Coronary artery (tissue), 2 donors: ENCODE measurements at regions not wholly inside any gene's neighbourhood (a gene's known extent, or its start where the extent isn't known, plus 50 kb on each side); places are given as distances from the start of the nearest gene placed in this dataset.

ENCODE experiments used
- DNase-seq: peaks from one replicate; pipeline ENCODE4 v3.0.0-alpha.2; 2017; ENCODE audit warnings: low spot score
- H3K27ac ChIP-seq, 2 donors: fragments of 200-600 bp; sonication (generic); one replicate each; pipeline ENCODE4 v1.5.1; 2016 to 2019
- H3K4me3 ChIP-seq: fragments of 200-600 bp; sonication (generic); 2 replicates; pipeline ENCODE4 v1.5.1; 2016; ENCODE audit warnings: mild to moderate bottlenecking, moderate library complexity
- CTCF ChIP-seq: fragments of 200-600 bp; sonication (generic); IDR thresholded peaks from one replicate; pipeline ENCODE4 v1.5.1; 2019; ENCODE audit warnings: antibody characterized with exemption

DNA sequence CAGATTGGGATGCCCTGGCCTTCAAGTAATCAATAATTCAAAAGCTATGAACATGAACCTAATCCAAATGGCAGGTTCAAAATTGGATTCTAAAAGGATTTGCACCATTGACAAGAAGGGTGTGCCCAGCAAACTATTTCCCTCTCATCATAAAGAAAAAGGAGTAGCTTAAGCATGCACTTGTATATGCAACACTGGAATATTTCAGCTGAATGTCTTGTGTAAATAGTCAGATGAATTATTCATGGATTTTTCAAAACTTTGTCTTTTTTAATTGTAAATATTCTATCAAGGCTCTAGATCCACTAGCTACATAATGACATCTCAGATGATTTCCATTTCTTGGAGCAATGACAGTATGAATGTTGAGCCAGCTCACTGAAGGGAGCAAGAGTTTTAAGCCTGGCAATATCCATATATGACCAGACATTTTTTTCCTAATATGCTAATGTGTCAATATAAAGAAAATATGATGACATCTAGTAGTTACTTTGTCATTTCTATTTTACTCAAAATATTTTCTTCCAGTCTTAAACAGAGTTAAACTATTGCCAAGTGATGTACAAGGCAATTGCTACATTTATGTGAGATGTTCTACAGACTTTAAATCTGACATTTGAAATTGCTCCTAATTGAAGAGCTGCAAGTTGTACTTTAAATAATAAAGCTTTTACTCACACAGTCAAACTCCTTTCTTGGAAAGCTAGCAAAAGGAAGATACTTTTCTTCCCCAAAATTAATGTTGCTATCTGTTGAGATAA lies 230.5 kb upstream of the AGTR1 start:
- no peak for TF ChIP-seq CTCF
- no peak for DNase-seq
- Histone ChIP-seq H3K27ac (no peak overlapping the region), H3K4me3 (no peak overlapping the region)

DNA sequence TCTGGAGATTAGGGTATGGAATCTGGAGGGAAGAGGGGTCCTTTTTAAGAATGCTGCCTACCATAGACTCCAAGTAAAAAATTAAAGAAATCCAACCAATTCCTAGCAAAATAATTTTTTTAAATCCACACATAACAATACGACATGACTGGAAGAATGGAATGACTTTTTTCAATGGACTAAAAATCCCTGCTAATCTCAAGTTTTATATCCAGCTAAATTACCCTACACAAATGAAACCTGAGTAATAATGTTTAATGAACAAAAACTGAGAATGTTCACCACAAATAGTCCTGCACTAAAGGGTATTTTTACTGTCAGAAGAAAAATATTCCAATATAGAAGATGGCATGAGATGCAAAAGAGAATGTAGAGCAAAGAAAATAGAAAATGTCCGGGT lies 220.3 kb upstream of the AGTR1 start:
- TF ChIP-seq CTCF = no peak
- Histone ChIP-seq H3K27ac (no peak overlapping the region), H3K4me3 (no peak overlapping the region)
- DNase-seq = no peak

GRCh38 chr3:148493631-148494030 lies 204.1 kb upstream of the AGTR1 start:
- Histone ChIP-seq H3K27ac (no peak overlapping the region), H3K4me3 (no peak overlapping the region)
- no peak for DNase-seq
- TF ChIP-seq CTCF = no peak

DNA sequence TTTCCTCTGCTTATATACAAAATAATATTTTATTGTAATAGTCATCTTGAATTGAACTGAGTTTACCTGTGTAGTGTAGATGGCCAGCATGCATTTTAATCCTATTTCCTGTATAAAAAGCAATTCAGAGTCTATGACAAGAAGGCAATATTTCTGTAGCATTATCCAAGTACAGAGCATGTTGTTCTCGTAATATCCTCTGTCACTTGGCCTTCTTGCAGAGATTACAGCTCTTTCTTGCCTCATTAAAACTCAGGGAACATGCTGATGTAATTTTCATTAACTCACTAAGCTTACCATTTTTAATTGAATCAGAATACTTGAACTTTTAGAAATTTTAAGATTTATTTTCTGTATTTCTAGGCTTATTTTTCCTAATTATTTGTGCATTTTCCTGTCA lies 203.3 kb upstream of the AGTR1 start:
- H3K27ac ChIP-seq = no peak overlapping the region
- DNase-seq = no peak
- TF ChIP-seq CTCF = no peak
- no peak overlapping the region for H3K4me3 ChIP-seq

GRCh38 chr3:148500881-148501280 lies 196.8 kb upstream of the AGTR1 start:
- no peak for TF ChIP-seq CTCF
- Histone ChIP-seq H3K4me3 (no peak overlapping the region), H3K27ac (no peak overlapping the region)
- DNase-seq = no peak

DNA sequence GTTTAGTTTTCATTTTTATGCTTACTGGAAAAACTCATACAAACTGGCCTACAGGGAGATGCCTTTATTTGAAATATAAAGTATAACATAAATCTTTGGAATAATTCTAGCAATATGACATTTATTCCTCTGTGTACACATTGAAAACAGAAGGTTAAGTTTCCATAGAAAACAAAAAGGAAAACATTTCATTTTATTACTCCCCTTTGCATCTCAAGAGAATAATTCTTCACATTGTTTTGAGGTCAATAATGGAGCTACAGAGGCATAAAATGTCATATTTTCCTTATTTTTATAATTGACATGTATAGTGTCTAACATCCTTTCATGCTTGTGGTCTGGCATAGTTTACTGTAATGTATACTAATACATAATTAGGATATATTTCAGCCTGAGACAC lies 187.6 kb upstream of the AGTR1 start:
- TF ChIP-seq CTCF = no peak
- DNase-seq = no peak
- H3K27ac ChIP-seq = no peak overlapping the region
- H3K4me3 ChIP-seq = no peak overlapping the region

- H3K4me3 ChIP-seq = no peak overlapping the region
- TF ChIP-seq CTCF = no peak
- no peak overlapping the region for H3K27ac ChIP-seq
- DNase-seq = no peak
Observed at GRCh38 chr3:148510561-148510960, 187.1 kb upstream of the AGTR1 start.
